AG09319 (cell line): ENCODE measurements at regions not wholly inside any gene's neighbourhood (a gene's known extent, or its start where the extent isn't known, plus 50 kb on each side); places are given as distances from the start of the nearest gene placed in this dataset.

Experiments
- DNase-seq: peaks from one replicate; pipeline ENCODE4 v3.0.0-alpha.2; 2010; ENCODE audit warnings: low read depth; ENCODE audit errors: extremely low read depth
- TF ChIP-seq, protein P1 (sequence below): IDR thresholded peaks from 2 replicates; pipeline ENCODE4 v1.5.1; 2011; ENCODE audit warnings: low read depth, mild to moderate bottlenecking, inconsistent platforms, low read length, moderate library complexity

DNA sequence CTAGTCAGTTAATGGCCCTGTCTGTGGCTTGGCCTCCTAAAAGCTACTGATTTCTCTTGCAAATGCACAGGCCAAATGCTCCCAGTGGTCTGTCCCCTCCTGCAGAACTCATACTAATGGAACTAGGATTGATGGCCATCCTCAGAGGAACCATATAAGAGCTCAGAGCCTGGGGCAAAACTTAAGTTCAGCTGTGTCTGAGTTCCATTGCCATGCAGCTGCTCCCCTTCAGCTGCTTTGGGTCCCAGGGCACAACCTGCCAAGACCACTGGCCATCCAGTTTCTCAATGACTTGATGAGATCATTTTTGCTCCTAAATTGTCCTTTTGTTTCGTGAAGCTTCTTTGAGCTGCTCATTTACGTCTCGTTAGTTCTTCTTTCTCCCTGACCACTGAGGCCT lies 529.5 kb upstream of the TBL1XR1 start:
- TF ChIP-seq, protein P1, sequence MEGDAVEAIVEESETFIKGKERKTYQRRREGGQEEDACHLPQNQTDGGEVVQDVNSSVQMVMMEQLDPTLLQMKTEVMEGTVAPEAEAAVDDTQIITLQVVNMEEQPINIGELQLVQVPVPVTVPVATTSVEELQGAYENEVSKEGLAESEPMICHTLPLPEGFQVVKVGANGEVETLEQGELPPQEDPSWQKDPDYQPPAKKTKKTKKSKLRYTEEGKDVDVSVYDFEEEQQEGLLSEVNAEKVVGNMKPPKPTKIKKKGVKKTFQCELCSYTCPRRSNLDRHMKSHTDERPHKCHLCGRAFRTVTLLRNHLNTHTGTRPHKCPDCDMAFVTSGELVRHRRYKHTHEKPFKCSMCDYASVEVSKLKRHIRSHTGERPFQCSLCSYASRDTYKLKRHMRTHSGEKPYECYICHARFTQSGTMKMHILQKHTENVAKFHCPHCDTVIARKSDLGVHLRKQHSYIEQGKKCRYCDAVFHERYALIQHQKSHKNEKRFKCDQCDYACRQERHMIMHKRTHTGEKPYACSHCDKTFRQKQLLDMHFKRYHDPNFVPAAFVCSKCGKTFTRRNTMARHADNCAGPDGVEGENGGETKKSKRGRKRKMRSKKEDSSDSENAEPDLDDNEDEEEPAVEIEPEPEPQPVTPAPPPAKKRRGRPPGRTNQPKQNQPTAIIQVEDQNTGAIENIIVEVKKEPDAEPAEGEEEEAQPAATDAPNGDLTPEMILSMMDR = no peak
- no peak for DNase-seq

DNA sequence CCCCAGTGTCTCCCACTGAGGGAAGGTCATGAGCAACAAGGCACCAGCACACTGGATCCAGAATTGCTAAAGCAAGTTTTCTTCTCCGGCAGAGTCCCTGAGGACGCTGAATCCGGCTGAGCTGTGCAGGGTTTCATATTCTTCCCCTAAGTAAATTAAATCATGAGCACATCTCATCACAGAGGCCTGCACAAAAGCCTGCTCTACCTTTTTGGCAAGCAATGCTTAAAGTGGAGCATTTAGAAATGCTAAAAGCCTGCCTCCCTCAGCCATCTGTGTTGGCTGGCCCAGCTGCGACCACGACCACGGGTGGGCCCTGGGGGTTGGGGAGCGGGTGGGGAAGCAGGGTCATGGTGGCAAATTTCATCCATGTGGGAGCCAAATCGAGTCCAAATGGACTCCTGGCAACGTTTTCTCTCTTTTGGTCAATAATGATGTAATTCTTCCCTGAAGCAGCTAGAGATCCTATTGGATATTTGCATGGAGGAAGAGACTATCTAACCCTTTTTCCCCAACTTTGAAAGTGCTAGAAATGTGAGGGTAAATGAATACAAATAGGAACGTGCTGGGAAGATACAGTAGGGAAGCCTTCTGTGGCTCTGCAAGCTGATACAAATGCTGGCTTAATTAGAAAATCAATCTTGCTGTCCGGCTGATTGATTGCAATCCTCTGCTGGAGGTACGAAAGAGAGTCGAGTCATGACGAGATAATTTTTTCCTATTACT lies 532.8 kb upstream of the TBL1XR1 start:
- peak; percentile 37 for DNase-seq
- TF ChIP-seq, protein P1 = no peak

DNA sequence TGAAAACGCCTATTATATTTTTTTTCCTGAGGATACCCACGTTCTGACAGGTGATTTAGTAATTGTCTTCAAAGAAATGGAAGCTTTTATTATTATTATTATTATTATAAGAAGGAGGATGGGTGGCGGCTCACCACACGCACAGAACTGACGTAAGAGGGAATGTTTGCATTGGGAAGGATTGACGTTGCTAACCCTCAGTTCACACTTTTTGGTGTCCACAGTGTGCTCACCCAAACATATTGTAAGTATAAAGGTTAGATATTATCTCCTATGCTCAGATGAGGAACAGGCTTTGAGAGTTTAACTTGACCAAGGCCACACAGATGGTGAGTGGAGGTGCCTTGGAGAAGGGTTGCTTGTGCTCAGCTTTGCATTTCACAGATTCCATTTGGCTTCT lies 533.5 kb upstream of the TBL1XR1 start:
- TF ChIP-seq, protein P1 = no peak
- DNase-seq = no peak

DNA sequence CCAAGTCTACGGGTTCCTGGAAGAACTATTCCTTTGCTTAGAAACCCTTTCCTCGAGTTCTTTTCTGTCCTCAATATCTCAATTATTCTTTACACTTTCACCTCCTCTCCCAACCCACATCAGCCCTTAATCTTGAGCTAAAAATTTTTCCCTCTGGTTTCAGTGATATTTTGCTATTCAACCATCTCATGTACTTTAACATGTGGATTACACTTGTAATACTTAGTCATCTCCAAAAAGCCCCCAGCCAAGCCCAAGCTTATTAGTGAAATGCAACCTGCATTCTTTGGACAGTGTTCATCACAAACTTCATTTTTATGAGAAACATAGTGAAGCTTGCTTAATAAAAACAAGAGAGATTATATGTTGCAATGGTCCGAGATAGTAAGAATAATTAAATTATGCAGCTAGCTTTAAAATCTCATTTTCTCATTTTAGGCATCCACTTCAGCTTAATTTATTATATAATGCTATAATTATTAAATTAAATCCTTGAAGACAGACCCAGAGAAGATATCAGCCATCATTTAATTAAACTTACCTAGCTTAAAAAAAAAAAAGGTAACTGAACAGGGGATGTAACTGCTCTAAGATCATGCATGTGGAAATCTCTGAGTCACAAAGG lies 534.5 kb upstream of the TBL1XR1 start:
- peak; percentile 78 for DNase-seq

DNA sequence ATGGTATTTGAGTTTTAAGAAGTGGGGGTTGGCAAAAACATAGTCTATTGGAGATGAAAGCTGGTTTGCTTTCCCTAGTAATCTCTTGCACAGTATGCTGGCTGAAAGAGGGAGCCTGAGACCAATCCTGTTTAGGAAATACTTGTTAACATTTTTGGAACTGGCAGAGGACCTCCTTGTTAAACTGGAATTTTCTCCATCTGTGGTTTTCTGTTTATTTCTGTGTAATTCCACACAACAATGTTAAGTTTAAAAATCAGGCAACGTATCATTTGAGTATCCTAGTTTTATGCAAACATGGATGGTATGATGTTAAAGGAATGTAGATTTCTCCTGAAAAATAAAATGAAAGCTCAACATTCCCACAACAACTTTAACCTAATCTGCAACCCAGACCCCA lies 536.0 kb upstream of the TBL1XR1 start:
- DNase-seq = peak; percentile 53
- TF ChIP-seq, protein P1 = no peak; the same call in 1 of the 2 replicates

More for the DNA sequence above, 534.5 kb upstream of the TBL1XR1 start:
- TF ChIP-seq, protein P1 = no peak

DNA sequence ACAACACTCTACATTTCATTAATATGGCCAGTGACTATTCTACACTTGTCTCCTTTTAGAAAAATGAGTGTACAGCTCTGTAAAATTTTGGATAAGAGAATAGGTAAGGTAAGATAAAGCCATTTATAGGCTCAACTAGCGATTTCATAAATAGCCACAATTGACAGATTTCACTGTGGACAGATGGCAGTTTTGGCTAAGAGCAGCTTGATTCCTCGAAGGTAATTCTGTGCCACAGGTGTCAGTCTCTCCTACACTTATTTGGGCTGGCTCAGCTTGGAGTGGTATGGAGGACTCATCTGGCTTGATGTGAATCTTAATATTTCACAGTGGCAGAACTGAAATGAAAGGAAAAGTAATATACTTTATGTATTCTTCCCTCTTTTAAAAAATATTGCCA lies 536.7 kb upstream of the TBL1XR1 start:
- no peak for DNase-seq
- TF ChIP-seq, protein P1 = no peak

DNA sequence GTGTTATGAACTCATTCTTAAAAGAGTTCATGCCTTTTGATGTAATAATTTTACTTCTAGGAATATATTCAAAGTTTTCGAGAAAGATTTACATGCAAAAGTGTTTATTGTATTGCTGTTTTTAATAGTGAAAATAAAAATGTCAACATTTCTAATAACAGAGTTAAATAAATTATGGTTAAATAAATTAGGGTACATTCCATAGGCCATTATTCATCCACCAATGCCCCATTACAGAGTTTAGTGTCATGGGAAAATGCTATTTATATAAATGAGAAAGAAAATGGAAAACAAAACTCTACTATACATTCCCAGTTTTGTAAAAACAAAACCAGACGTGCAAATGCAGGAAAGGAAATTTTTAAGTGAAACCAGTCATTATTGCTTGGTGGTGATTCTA lies 538.1 kb upstream of the TBL1XR1 start:
- no peak for DNase-seq
- TF ChIP-seq, protein P1 = no peak
